WI38 (cell line): ENCODE measurements at regions not wholly inside any gene's neighbourhood (a gene's known extent, or its start where the extent isn't known, plus 50 kb on each side); places are given as distances from the start of the nearest gene placed in this dataset.

ENCODE experiments used
- H3K4me3 ChIP-seq: 2 replicates; pipeline ENCODE4 v1.5.1; 2011; ENCODE audit warnings: low read depth, mild to moderate bottlenecking, control low read depth, low read length
- TF ChIP-seq, protein P1 (sequence below): IDR thresholded peaks from 2 replicates; pipeline ENCODE4 v1.5.1; 2012; ENCODE audit warnings: low read depth, mild to moderate bottlenecking, control low read depth, low read length

GRCh38 chr10:10307551-10307950 is 710.1 kb upstream of the CELF2 start:
- H3K4me3 ChIP-seq = no peak overlapping the region
- TF ChIP-seq, protein P1, sequence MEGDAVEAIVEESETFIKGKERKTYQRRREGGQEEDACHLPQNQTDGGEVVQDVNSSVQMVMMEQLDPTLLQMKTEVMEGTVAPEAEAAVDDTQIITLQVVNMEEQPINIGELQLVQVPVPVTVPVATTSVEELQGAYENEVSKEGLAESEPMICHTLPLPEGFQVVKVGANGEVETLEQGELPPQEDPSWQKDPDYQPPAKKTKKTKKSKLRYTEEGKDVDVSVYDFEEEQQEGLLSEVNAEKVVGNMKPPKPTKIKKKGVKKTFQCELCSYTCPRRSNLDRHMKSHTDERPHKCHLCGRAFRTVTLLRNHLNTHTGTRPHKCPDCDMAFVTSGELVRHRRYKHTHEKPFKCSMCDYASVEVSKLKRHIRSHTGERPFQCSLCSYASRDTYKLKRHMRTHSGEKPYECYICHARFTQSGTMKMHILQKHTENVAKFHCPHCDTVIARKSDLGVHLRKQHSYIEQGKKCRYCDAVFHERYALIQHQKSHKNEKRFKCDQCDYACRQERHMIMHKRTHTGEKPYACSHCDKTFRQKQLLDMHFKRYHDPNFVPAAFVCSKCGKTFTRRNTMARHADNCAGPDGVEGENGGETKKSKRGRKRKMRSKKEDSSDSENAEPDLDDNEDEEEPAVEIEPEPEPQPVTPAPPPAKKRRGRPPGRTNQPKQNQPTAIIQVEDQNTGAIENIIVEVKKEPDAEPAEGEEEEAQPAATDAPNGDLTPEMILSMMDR = no peak

GRCh38 chr10:10310498-10310897 is 707.2 kb upstream of the CELF2 start:
- no peak overlapping the region for H3K4me3 ChIP-seq
- TF ChIP-seq, protein P1 = no peak

GRCh38 chr10:10311966-10312365 is 705.7 kb upstream of the CELF2 start:
- TF ChIP-seq, protein P1 = no peak
- H3K4me3 ChIP-seq = no peak overlapping the region

DNA sequence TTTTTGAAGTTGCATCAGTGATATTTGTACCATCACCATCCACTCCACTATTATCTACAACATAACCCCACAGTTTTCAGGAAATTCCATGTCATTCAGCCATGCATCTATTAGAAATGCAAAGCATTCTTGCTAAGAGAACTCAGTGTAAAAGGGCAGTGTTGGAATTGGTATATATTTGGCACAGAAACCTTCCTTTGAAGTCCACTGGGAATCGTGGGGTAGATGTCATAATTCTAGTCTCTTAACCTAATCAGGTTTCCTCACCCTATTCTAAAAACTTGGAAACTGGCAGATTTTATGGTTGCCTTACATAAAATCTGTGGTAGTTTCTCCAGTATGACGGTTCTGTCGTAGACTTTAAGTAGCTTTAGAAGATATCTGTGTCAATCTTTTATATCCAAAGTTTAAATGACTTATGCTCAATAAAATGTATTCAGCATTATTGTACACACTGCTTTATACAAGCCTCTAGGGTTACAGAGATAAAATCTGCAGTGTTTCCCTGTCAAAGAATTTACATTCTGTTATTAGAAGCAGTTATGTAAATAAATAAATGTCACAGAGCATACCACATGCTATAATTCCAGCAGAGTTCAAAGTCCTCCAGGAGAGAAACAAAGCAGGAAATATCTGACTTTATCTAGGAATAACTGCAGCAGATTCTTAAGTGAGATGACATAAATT is 704.4 kb upstream of the CELF2 start:
- TF ChIP-seq, protein P1 = no peak

DNA sequence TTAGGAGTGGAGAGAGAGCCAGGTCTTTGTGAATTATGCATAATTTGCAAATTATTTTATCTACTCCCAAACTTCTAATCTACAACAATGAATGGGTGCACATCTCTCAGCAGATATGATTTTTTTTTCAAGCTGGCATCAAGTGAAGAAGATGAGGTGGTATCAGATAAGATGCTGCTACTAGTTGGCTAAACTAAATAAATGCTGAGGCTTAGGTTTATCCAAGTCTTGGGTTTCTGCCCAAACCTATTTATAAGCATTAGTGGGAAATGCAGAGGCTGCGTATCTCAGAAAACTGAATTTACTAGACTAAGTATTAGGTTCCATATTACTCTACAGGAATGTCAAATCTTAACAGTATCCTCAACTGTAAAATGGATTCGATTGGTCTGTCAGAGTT is 703.0 kb upstream of the CELF2 start:
- no peak overlapping the region for H3K4me3 ChIP-seq
- TF ChIP-seq, protein P1 = no peak

More for the DNA sequence above, 704.4 kb upstream of the CELF2 start:
- H3K4me3 ChIP-seq = no peak overlapping the region

- no peak overlapping the region for H3K4me3 ChIP-seq
- TF ChIP-seq, protein P1 = no peak
Observed at GRCh38 chr10:10315989-10316388, 701.7 kb upstream of the CELF2 start.

DNA sequence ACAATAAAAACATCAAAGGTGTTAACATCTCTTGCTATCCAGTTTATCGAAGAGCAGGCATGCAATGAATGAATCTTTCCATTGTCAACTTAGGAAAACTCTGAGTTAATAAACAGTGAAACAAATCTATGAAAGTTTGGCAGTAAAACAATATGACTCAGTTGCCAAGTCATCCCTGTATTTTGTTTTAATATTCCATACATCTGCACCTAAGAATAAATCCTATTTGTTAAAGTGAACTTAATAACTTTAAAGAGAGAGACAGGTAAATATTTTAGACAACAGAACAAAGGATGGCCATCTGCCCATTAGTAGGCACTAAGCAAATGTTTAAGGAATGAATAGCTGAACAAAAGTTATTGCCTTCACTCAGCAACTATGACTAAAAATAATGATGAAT is 700.5 kb upstream of the CELF2 start:
- TF ChIP-seq, protein P1 = no peak
- H3K4me3 ChIP-seq = no peak overlapping the region
